ENCODE measurements at regions not wholly inside any gene's neighbourhood (a gene's known extent, or its start where the extent isn't known, plus 50 kb on each side); places are given as distances from the start of the nearest gene placed in this dataset.
"Not testable (repeated sequence)": the region's sequence is repeated elsewhere in the genome, so short reads cannot be mapped to it uniquely, and the experiment has no call there.

GRCh38 chr3:127491323-127491722 lies 99.2 kb downstream of the TPRA1 start:
- ATAC-seq (ENCODE audit: low read depth), result no peak
- H3K4me1 ChIP-seq (ENCODE audit: control insufficient read depth, insufficient read depth, low read length), result no peaks in the 10 kb centered on the region
- H4K8ac ChIP-seq (ENCODE audit: low read depth in 2 of 2, low read length in 2 of 2), result no peak overlapping the region
- dilution Hi-C loops (cut with HindIII; ENCODE audit: low sequenced_read_pairs, unreplicated experiment) (no loop called here), in situ Hi-C loops (cut with MboI; ENCODE audit: low sequenced_read_pairs) (no loop called here), intact Hi-C loops (cut with micrococcal nuclease) (no loop called here)
- CTCF ChIA-PET, result no interaction called here
- H4K20me1 ChIP-seq (ENCODE audit: insufficient read depth, low read length), result no peaks in the 10 kb centered on the region
- H3K23ac ChIP-seq (ENCODE audit: low read depth, low read length), result no peak overlapping the region
- BruUV-seq (replicated peaks), result no TSS peak
- H2AK5ac ChIP-seq (ENCODE audit: low read depth, low read length), result no peak overlapping the region
- no peak for DNase-seq
- no peak overlapping the region for H2BK20ac ChIP-seq (ENCODE audit: low read depth, low read length)
- H3K9ac ChIP-seq (ENCODE audit: low read depth, low read length), result no peak overlapping the region
- H2AFZ ChIP-seq (replicated peaks; ENCODE audit: low read length, poor library complexity), result no peak overlapping the region
- WGBS, 2 experiments (ENCODE audit: extremely low coverage in 2 of 2, insufficient read length in 1 of 2), result no CpG with 5 or more reads among the region's 4 CpGs
- no peak overlapping the region for H2BK120ac ChIP-seq (ENCODE audit: low read depth, low read length)
- H3K36me3 ChIP-seq (ENCODE audit: control insufficient read depth, insufficient read depth, low read length), result no peaks in the 10 kb centered on the region
- no peaks in the 10 kb centered on the region for H3K9me3 ChIP-seq (ENCODE audit: control insufficient read depth, insufficient read depth, low read length)
- H3K79me1 ChIP-seq (ENCODE audit: low read depth in 1 of 2, low read length in 2 of 2), result no peaks in the 10 kb centered on the region
- H4K5ac ChIP-seq (ENCODE audit: low read depth, low read length), result no peak overlapping the region
- H4K91ac ChIP-seq (ENCODE audit: insufficient read depth, low read depth, low read length), result no peak overlapping the region
- peaks cover 2% of the 10 kb centered on the region for H3K27me3 ChIP-seq (ENCODE audit: control insufficient read depth, insufficient read depth, low read length)
- H2BK5ac ChIP-seq (ENCODE audit: low read depth, low read length, poor library complexity, severe bottlenecking), result no peak overlapping the region
- H3K14ac ChIP-seq (replicated peaks; ENCODE audit: low read depth, low read length), result no peak overlapping the region
- H3K4me2 ChIP-seq (ENCODE audit: low read depth, low read length), result no peak overlapping the region
- H2AK9ac ChIP-seq (replicated peaks; ENCODE audit: low read depth, low read length, poor library complexity), result no peak overlapping the region
- TF ChIP-seq ELK1 (IDR thresholded peaks at IDR 0.05; ENCODE audit: borderline replicate concordance, low read depth, low read length) (no peak), RCOR1 (IDR thresholded peaks at IDR 0.05; ENCODE audit: insufficient replicate concordance, low read length) (no peak)
- H3K4ac ChIP-seq (ENCODE audit: low read depth, low read length), result no peak overlapping the region
- POLR2A ChIA-PET (ENCODE audit: unreplicated experiment), result no interaction called here
- no peak overlapping the region for H3K27ac ChIP-seq (ENCODE audit: insufficient read depth, low read length)
- no peak overlapping the region for H3K56ac ChIP-seq (ENCODE audit: extremely low read depth, insufficient read depth, low read length)
- H2BK15ac ChIP-seq (ENCODE audit: low read depth, low read length), result no peak overlapping the region
- no peak overlapping the region for H3K4me3 ChIP-seq (ENCODE audit: insufficient read depth, low read depth, low read length)
- no peaks in the 10 kb centered on the region for H3K9me1 ChIP-seq (ENCODE audit: insufficient read depth, low read length)
- no peak overlapping the region for H3K18ac ChIP-seq (ENCODE audit: low read depth, low read length)

GRCh38 chr3:127491024-127491305 lies 99.6 kb downstream of the TPRA1 start:
- H4K20me1 ChIP-seq (ENCODE audit: insufficient read depth, low read length); H3K4me1 ChIP-seq (ENCODE audit: control insufficient read depth, insufficient read depth, low read length); H3K27ac ChIP-seq (ENCODE audit: insufficient read depth, low read length); H2BK20ac ChIP-seq (ENCODE audit: low read depth, low read length); H2BK120ac ChIP-seq (ENCODE audit: low read depth, low read length); dilution Hi-C loops (cut with HindIII; ENCODE audit: low sequenced_read_pairs, unreplicated experiment); H3K4me3 ChIP-seq (ENCODE audit: insufficient read depth, low read depth, low read length); BruUV-seq (replicated peaks); in situ Hi-C loops (cut with MboI; ENCODE audit: low sequenced_read_pairs); H3K36me3 ChIP-seq (ENCODE audit: control insufficient read depth, insufficient read depth, low read length); H3K9me3 ChIP-seq (ENCODE audit: control insufficient read depth, insufficient read depth, low read length); H3K4me2 ChIP-seq (ENCODE audit: low read depth, low read length); POLR2A ChIA-PET (ENCODE audit: unreplicated experiment); H2AFZ ChIP-seq (replicated peaks; ENCODE audit: low read length, poor library complexity); H2BK15ac ChIP-seq (ENCODE audit: low read depth, low read length); H4K91ac ChIP-seq (ENCODE audit: insufficient read depth, low read depth, low read length); H2BK5ac ChIP-seq (ENCODE audit: low read depth, low read length, poor library complexity, severe bottlenecking); ATAC-seq (ENCODE audit: low read depth); H3K18ac ChIP-seq (ENCODE audit: low read depth, low read length); H3K56ac ChIP-seq (ENCODE audit: extremely low read depth, insufficient read depth, low read length); H3K23ac ChIP-seq (ENCODE audit: low read depth, low read length); CTCF ChIA-PET; H4K5ac ChIP-seq (ENCODE audit: low read depth, low read length); H3K9me1 ChIP-seq (ENCODE audit: insufficient read depth, low read length); H3K79me1 ChIP-seq (ENCODE audit: low read depth in 1 of 2, low read length in 2 of 2); H3K9ac ChIP-seq (ENCODE audit: low read depth, low read length); H2AK5ac ChIP-seq (ENCODE audit: low read depth, low read length); H3K4ac ChIP-seq (ENCODE audit: low read depth, low read length); DNase-seq; intact Hi-C loops (cut with micrococcal nuclease); H3K14ac ChIP-seq (replicated peaks; ENCODE audit: low read depth, low read length); H2AK9ac ChIP-seq (replicated peaks; ENCODE audit: low read depth, low read length, poor library complexity); H3K27me3 ChIP-seq (ENCODE audit: control insufficient read depth, insufficient read depth, low read length); H4K8ac ChIP-seq (ENCODE audit: low read depth in 2 of 2, low read length in 2 of 2): not testable (repeated sequence)
- WGBS, 2 experiments (ENCODE audit: extremely low coverage in 2 of 2, insufficient read length in 1 of 2), result no CpG with 5 or more reads among the region's 2 CpGs

Measured in IMR-90 (cell line).